Adrenal gland (tissue), 5 donors: ENCODE measurements at regions not wholly inside any gene's neighbourhood (a gene's known extent, or its start where the extent isn't known, plus 50 kb on each side); places are given as distances from the start of the nearest gene placed in this dataset.

ENCODE experiments used
- POLR2A ChIP-seq, 2 donors: fragments of 450-650 bp; IDR thresholded peaks; one replicate each; pipeline ENCODE4 v1.6.1; 2017; ENCODE audit warnings: antibody characterized with exemption in 2 of 2, mild to moderate bottlenecking in 2 of 2, moderate library complexity in 1 of 2
- TF ChIP-seq, protein P1 (sequence below), 6 experiments: fragments of 450-650 bp in 4 of 6; fragments of 200-600 bp in 2 of 6; sonication (generic) in 1 of 6; IDR thresholded peaks; 1 replicate in 5 of 6; 2 replicates in 1 of 6; pipeline versions ENCODE4 v1.5.1 to v1.8.0; 2016 to 2021; ENCODE audit warnings: antibody characterized with exemption in 6 of 6, mild to moderate bottlenecking in 2 of 6, moderate library complexity in 1 of 6
- donor health status: DM: no; HTN: no; CAD: no.

DNA sequence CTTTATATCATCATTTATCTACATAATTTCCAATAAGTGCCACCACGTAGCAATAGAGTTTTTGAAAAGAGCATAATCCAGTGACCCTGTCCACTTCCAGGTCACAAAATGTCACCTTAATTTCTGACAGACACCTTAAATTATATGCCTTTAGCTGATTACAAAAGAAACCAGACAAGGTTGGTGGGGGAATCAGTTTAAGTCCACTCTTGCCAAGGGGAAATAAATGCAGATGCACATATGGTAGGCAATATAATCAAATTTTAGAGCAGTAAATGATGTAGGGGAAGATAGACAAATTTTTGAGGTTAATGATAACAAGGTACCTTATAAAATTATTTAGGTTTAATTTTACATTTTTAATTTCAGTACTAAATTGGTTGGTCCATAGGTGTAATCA, 253.5 kb downstream of the ZIC1 start:
- TF ChIP-seq, protein P1, sequence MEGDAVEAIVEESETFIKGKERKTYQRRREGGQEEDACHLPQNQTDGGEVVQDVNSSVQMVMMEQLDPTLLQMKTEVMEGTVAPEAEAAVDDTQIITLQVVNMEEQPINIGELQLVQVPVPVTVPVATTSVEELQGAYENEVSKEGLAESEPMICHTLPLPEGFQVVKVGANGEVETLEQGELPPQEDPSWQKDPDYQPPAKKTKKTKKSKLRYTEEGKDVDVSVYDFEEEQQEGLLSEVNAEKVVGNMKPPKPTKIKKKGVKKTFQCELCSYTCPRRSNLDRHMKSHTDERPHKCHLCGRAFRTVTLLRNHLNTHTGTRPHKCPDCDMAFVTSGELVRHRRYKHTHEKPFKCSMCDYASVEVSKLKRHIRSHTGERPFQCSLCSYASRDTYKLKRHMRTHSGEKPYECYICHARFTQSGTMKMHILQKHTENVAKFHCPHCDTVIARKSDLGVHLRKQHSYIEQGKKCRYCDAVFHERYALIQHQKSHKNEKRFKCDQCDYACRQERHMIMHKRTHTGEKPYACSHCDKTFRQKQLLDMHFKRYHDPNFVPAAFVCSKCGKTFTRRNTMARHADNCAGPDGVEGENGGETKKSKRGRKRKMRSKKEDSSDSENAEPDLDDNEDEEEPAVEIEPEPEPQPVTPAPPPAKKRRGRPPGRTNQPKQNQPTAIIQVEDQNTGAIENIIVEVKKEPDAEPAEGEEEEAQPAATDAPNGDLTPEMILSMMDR (IDR thresholded peaks at IDR 0.05): no peak
- no peak for TF ChIP-seq POLR2A (IDR thresholded peaks at IDR 0.05)
